GM18907 (cell line): ENCODE measurements at regions not wholly inside any gene's neighbourhood (a gene's known extent, or its start where the extent isn't known, plus 50 kb on each side); places are given as distances from the start of the nearest gene placed in this dataset.

Source experiments
- ATAC-seq: cut with Tn5 transposase; IDR thresholded peaks from one replicate; pipeline ENCODE4 v1.9.1; 2021; ENCODE audit warnings: mild to moderate bottlenecking, moderate library complexity; ENCODE audit not compliant: unreplicated experiment

- no peak for ATAC-seq
Measured at GRCh38 chr14:82419933-82420332, 886.3 kb upstream of the SEL1L start.

GRCh38 chr14:82420871-82421270 lies 887.2 kb upstream of the SEL1L start:
- ATAC-seq = no peak

GRCh38 chr14:82421286-82421685 lies 887.6 kb upstream of the SEL1L start:
- no peak for ATAC-seq

GRCh38 chr14:82422230-82422629 lies 888.6 kb upstream of the SEL1L start:
- ATAC-seq = no peak

- no peak for ATAC-seq
Measured at GRCh38 chr14:82425261-82425660, 891.6 kb upstream of the SEL1L start.

GRCh38 chr14:82431031-82431430 lies 897.4 kb upstream of the SEL1L start:
- ATAC-seq = no peak

- ATAC-seq = no peak
Measured at GRCh38 chr14:82432301-82433105, 898.9 kb upstream of the SEL1L start.

GRCh38 chr14:82438436-82438835 lies 904.8 kb upstream of the SEL1L start:
- no peak for ATAC-seq

- ATAC-seq = no peak
Measured at GRCh38 chr14:82441270-82441669, 907.6 kb upstream of the SEL1L start.

- no peak for ATAC-seq
Measured at GRCh38 chr14:82445810-82446570, 912.3 kb upstream of the SEL1L start.

GRCh38 chr14:82447586-82447985 lies 913.9 kb upstream of the SEL1L start:
- ATAC-seq = no peak

- no peak for ATAC-seq
Measured at GRCh38 chr14:82449926-82450468, 916.3 kb upstream of the SEL1L start.

- ATAC-seq = no peak
Measured at GRCh38 chr14:82451675-82452074, 918.0 kb upstream of the SEL1L start.

GRCh38 chr14:82482345-82482744 lies 948.7 kb upstream of the SEL1L start:
- no peak for ATAC-seq

GRCh38 chr14:82488473-82488872 lies 954.8 kb upstream of the SEL1L start:
- ATAC-seq = no peak

- ATAC-seq = no peak
Measured at GRCh38 chr14:82490397-82490796, 956.7 kb upstream of the SEL1L start.

GRCh38 chr14:82492157-82492556 lies 958.5 kb upstream of the SEL1L start:
- ATAC-seq = no peak

GRCh38 chr14:82500222-82500621 lies 966.6 kb upstream of the SEL1L start:
- no peak for ATAC-seq

GRCh38 chr14:82501554-82501953 lies 967.9 kb upstream of the SEL1L start:
- no peak for ATAC-seq

GRCh38 chr14:82502043-82502442 lies 968.4 kb upstream of the SEL1L start:
- ATAC-seq = no peak

GRCh38 chr14:82504894-82505293 lies 971.2 kb upstream of the SEL1L start:
- no peak for ATAC-seq

GRCh38 chr14:82510007-82510406 lies 976.4 kb upstream of the SEL1L start:
- no peak for ATAC-seq
